Coronary artery (tissue), 2 donors: ENCODE measurements at regions not wholly inside any gene's neighbourhood (a gene's known extent, or its start where the extent isn't known, plus 50 kb on each side); places are given as distances from the start of the nearest gene placed in this dataset.

Source experiments
- DNase-seq: peaks from one replicate; pipeline ENCODE4 v3.0.0-alpha.2; 2017; ENCODE audit warnings: low spot score
- H3K27ac ChIP-seq, 2 donors: fragments of 200-600 bp; sonication (generic); one replicate each; pipeline ENCODE4 v1.5.1; 2016 to 2019
- H3K4me3 ChIP-seq: fragments of 200-600 bp; sonication (generic); 2 replicates; pipeline ENCODE4 v1.5.1; 2016; ENCODE audit warnings: mild to moderate bottlenecking, moderate library complexity
- CTCF ChIP-seq: fragments of 200-600 bp; sonication (generic); IDR thresholded peaks from one replicate; pipeline ENCODE4 v1.5.1; 2019; ENCODE audit warnings: antibody characterized with exemption

- Histone ChIP-seq H3K27ac (no peak overlapping the region), H3K4me3 (no peak overlapping the region)
- no peak for DNase-seq
- TF ChIP-seq CTCF = no peak
These were observed 654.4 kb upstream of the TENM3 start for GRCh38 chr4:181588733-181589302.

- Histone ChIP-seq H3K27ac (no peak overlapping the region), H3K4me3 (no peak overlapping the region)
- DNase-seq = no peak
- no peak for TF ChIP-seq CTCF
These were observed 650.9 kb upstream of the TENM3 start for GRCh38 chr4:181592221-181592745.

GRCh38 chr4:181593703-181594102 lies 649.5 kb upstream of the TENM3 start:
- H3K27ac ChIP-seq = no peak overlapping the region
- no peak for TF ChIP-seq CTCF
- DNase-seq = no peak
- H3K4me3 ChIP-seq = no peak overlapping the region

- no peak for TF ChIP-seq CTCF
These were observed 649.0 kb upstream of the TENM3 start for GRCh38 chr4:181594188-181594587.

GRCh38 chr4:181595716-181596115 lies 647.5 kb upstream of the TENM3 start:
- no peak overlapping the region for H3K27ac ChIP-seq
- no peak for TF ChIP-seq CTCF
- no peak for DNase-seq
- no peak overlapping the region for H3K4me3 ChIP-seq

More at GRCh38 chr4:181594188-181594587, 649.0 kb upstream of the TENM3 start:
- Histone ChIP-seq H3K27ac (no peak overlapping the region), H3K4me3 (no peak overlapping the region)
- DNase-seq = no peak

- H3K27ac ChIP-seq = no peak overlapping the region
- no peak for TF ChIP-seq CTCF
- H3K4me3 ChIP-seq = no peak overlapping the region
- no peak for DNase-seq
These were observed 645.4 kb upstream of the TENM3 start for GRCh38 chr4:181597766-181598165.

GRCh38 chr4:181599134-181599533 lies 644.1 kb upstream of the TENM3 start:
- DNase-seq = no peak
- Histone ChIP-seq H3K27ac (no peak overlapping the region), H3K4me3 (no peak overlapping the region)
- no peak for TF ChIP-seq CTCF
